HuH-7 (cell line): ENCODE measurements at regions not wholly inside any gene's neighbourhood (a gene's known extent, or its start where the extent isn't known, plus 50 kb on each side); places are given as distances from the start of the nearest gene placed in this dataset.
A peak's percentile ranks its signal among the peaks of the same experiment; 100 is the strongest.

ENCODE experiments used
- DNase-seq: peaks from one replicate; pipeline ENCODE4 v3.0.0; 2011; ENCODE audit warnings: low spot score

DNA sequence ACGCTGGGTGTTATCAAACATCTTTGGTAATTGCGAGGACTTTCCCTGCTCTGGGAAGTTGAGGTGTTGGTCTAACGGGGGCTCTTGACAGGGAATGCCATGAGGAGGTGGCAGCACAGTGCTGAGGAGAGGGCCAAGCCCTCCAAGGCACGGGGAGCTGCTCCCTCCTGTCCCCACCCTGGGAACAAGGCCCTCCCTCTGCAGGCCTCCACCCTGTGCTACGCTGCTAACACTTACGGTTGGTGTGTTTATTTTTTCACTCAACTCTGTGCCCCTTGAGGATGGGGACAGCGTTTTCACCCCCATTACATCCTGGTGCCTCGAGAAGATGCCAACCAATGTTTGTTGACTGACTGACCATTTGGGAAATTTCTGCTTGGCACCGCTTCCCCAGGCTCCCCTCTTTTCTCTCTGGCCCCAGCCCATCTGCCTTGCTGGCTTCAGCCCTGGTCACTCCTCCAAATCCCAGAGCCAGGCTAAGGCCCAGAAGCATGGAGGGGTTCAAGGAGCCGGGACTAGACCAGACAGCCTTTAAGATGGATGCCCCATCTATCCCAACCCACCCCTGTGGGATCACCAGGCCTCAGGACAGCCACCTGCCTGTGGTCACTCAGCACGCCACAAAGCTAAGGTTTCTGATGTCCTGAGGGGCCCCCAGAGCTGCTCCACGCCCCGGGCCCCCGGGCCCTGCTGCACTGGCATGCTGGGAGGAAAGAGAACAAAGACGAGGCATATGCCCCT lies 125.7 kb downstream of the BARX1 start:
- DNase-seq: no peak

DNA sequence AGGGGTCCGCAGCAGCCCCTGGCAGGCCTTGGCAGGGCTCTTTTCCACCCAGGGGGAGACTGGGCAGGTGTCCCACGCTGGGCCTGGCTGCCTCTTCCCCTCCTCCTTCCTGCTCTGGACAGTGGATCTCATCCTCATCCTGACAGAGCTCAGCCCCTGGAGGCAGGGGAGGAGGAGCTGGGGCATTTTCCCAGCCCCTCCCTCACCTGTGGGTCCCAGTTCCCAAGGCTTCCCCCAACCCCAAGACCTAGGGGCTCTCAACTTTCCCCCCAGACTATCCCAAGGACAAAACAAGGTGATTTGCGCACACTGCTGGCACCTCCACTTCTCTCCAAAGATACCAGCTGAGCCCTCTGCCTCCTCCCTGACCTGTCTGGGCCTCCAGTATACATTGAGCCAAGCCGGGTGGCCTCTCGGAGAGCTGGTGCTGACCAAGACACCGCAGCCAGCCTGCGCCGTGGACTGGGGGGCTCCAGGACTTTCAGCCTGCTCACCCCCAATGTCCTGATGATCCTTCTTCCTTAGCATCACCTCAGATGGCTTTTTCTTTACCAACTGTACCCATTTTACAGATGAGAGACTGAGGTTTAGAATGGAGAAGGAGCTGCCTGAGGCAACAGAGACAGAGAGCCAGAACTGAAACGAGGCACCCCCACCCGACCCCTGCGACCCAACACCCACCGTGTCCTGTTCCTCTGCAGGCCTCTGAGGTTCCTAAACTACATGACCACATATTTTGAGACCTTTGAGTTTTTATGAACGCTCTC lies 126.6 kb downstream of the BARX1 start:
- no peak for DNase-seq

DNA sequence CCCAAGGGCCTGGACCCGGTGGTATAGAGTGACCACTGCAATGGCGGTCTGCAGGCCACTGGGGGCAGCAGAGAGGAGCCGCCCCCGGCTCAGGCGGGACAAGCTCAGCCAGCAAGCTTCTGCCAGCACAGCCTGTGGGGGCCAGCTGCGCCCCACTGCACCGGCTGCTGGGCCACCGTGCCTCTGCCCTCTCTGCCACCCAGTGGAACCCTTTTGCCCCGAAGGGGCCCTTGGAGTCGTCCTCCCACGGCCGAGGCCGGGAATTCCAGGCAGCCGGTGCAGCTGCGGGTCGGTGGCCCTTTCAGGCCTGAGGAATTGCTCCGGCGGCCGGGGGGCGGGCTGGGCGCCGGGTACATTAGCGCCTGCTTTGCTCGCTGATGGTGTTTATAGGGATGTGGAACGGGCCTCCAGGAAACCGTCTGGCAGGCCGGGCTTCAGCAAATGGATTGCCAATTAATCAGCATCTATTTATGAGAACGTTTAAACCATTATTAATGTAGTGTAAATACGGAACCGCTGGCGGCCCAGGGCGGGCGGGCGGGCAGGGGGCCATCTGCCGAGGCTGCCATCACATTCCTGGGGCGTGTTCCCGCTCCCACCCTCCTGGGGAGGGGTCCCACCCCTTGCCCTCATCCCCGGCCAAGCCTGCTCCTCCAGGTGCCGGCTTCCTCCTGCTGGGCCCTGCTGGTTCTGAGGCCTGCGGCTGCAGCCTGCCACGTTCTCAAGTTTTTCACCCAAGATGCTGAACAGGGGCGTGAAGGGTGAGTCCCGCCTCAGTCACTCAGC lies 127.4 kb downstream of the BARX1 start:
- DNase-seq: peak; percentile 94

DNA sequence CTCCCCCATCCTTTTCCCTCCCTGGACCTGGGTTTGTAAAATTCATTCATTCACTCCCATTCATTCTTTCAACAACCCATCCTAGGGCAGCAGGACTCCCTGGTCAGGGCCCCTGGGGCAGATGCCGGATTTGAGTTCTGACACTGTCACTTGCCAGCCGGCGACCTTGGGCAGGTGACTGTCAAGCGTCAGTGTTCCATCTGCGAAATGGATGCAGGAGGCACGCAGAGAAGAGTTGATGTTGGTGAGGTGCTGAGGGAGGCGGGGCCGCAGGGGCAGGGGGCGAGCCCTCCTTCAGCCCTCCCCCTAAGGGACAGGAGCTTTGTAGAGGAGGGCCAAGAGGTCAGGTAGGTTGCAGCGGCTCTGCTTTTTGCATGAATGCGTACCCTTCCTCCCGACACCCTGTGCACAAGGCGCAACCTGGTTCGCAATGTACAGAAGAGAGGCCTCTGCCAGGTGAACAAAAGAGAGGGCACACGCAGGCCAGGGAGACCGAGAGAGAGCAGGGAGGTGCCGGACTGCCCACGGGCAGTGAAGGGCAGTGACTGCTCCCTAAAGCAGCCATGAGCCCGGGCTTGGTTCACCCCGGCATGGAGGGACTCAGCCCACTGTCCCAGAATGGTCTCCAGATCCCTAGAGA lies 128.1 kb downstream of the BARX1 start:
- no peak for DNase-seq

DNA sequence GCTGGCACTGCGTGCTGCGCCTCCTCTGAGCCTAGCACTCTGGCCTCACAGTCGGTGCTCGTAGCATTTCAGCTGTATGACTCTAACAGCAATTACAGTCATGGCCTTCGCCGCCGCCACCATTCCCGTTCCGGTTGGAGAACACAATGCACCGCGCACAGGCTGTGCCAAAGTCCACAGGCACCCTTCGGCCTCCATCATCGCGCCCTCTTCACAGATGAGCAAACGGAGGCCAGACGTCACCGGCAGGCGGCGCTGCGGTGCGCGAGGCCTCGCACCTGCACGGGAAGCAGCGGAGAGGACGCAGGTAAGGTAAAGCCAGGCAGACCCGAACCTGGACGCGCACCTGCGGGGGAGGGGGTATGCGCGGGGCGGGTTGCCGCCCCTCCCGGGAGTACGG lies 128.9 kb downstream of the BARX1 start:
- DNase-seq: no peak

DNA sequence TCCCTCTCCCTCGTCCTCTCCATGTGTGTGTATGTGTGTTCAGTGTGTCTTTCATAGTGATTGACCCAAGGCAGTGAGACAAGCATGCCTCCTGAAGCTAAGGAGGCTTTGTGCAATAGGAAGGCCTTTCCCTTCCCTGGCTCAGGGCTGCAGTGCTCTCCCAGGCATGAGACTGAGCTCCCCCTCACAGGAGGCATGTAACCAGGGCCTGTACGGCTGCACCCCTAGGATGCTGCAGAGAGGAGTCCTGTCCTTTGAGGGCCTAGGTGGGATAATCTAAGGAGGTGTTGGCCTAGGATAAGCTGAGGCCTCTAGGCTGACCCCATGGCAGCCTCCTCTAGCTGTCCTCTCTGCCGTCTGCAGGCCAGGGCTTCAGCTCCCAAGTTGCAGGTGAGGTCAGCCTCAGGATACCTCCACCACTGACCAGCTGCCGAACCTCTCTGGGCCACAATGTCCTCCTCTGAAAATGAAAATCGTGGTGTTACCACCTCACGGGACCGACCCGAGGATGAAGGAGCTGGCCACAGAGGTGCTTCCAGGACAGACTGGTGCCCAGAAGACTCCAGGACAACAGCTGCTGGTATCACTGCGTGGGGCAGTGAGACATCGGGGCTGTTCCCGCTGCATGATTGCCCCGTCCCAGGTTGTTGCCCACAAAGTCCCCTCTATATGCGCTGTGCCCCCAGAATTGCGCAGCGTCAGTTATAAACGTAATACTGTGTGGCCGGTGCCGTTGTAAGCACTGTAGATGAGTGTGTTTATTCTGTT lies 129.6 kb downstream of the BARX1 start:
- DNase-seq: no peak

DNA sequence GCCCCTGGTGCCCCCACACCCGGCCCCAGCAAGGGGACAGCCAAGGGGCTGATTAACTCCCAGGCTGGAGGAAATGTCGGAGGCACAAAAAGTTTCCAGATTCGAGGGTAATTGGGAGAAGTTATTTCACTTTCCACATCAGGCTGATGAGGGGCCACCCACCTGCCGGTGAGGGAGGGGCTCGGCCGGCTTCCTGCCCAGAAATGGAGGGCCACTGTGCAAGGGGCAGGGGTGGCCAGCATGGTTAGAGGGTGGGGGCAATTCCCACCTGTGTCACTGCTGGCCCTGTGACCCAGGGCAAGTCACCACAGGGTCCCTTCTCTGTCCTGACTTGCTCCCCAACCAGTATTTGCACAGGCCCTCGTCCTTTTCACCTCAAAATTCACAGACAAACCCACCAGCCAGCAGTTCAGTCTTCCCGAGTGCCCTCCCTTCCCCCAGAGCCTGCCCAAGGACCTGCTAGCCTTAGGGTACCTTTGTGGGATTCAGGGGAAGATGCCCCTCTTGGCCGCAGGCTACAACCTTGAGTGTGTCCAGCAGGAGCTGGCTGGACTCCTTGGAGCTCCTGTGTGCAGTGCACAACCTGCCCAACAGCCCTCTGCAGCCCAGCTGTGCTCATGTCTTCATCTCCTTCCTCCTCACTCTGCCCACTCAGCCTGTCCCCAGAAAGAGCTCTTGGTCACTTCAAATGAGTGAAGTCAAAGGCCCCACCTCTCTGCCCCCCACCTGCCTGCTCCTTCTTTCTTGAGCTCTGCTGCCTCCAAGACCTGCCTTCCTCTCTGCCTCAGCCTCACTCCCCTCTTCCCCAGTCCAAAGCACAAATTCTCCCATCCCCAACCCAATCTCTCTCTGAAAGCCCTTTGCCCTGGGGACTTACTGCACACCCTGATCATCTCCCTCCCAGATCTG lies 130.5 kb downstream of the BARX1 start:
- no peak for DNase-seq

DNA sequence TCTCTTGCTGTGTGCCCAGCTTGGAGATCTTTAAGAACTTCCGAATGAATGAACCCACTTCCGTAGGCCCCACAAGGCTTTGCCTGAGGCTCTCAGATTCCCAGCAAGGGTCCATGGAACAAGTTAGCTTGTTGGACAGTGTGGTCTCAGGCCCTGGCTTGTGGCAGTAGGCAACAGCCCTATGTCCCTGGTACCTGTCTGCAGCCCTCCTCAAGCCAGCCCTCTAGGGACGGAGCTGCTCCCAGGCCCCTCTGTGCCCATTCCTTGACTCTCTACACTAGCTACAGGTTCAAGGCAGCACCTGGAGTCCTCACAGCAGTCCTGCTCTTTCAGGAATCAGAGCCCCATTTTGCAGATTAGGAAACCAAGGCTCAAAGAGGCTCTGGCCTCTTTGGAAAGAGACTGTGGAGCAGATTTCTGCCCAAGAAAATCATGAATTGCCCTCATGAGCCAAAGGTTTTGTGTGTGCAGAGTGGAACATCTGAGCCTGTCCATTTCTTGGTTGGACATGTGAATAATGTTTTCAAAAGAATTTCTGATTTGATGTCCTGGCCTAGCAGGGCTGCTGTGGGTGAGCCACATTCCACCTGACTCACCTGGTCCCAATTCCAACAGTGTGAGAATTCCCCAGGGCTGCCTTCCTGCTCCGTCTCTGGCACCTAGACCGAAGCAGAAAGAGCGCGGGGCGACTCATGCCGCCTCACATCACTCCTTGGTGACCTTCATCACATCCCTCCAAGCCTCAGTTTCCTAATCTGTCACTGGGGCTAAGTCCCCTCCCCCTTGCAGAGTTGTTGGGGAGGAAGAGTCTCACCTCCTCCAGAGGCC lies 131.7 kb downstream of the BARX1 start:
- DNase-seq: no peak

DNA sequence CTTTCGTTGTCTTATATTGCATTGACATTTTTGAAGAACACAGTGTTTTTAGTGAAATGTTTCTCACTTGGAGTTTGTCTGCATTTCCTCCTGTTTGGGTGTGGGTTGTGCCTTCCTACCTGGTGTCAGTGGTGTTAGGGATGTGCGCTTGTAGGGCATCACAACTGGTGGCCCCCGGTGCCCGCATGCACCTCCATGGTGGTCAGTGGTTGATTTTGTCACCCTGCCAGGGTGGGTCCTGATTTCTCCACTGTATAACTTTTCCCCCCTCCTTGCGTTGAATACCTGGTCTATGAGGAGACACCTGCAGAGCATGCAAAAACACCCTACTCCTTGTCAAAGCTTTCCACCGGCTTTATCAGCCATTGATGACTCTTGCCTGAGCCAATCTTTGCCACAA lies 132.9 kb downstream of the BARX1 start:
- DNase-seq: no peak

DNA sequence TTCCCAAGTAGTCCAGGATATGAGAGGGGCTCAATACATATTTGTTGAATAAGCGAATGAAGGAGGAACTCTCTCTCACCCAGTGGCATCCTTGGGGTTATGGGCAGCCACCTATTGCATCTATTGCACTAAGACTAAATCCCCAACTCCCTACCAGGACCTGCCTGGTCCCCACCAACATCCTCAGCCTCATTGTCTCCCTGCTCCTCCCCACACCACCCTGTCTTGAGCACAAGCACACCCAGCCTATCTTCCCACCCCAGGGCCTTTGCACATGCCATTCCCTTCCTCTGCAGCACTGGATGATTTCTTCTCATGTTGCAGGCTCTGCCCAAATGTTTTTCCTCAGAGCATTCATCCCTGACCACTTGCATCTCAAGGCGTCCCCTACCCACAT lies 133.8 kb downstream of the BARX1 start:
- no peak for DNase-seq

DNA sequence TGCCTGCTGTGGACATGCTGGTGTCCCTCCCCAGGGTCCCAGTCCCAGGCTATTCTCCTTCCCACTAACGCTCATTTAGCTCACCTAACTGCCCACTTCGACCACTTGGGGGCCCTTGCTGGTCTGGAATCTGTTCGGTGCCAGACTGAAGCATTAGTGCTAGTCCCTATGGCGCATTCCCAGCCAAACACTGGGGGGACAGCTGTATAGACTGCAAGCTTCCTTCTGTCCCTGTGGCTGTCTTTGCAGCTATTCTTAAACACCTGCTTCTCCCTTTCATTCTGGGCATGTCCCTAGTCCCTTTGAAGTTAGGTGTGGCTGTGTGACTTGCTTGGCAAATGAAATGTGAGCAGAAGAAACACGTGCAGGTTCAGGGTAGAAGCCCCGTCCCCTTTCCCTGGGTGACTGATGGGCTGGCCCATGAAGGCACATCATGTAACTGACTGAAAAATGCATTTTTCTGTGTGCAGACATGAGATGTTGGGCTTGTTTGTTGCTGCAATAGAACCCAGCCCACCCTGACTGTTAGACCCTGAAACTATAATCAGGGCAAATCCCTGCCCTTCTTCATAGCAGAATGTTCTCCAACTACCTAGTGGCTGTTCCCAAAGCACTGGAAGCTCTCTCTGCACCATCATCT lies 134.4 kb downstream of the BARX1 start:
- DNase-seq: peak; percentile 56

DNA sequence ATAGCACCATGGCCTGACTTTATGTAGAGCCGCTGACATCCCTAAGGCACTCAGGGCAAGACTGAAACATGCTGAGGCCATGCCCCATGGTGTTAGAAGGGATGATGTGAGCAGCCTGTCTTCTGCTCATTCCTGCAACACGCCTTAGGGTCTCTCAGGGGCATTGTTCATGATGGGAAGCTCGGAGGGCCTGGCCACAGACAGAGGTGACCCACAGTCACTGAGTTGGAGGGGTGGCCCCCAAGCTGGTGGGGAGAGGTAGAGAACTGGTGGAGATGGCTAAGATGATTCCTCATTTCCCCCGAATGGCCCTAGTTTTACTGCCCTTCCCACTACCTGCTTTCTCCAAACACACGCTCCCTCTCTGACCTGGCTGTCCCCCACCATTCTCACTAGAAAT lies 135.2 kb downstream of the BARX1 start:
- no peak for DNase-seq

DNA sequence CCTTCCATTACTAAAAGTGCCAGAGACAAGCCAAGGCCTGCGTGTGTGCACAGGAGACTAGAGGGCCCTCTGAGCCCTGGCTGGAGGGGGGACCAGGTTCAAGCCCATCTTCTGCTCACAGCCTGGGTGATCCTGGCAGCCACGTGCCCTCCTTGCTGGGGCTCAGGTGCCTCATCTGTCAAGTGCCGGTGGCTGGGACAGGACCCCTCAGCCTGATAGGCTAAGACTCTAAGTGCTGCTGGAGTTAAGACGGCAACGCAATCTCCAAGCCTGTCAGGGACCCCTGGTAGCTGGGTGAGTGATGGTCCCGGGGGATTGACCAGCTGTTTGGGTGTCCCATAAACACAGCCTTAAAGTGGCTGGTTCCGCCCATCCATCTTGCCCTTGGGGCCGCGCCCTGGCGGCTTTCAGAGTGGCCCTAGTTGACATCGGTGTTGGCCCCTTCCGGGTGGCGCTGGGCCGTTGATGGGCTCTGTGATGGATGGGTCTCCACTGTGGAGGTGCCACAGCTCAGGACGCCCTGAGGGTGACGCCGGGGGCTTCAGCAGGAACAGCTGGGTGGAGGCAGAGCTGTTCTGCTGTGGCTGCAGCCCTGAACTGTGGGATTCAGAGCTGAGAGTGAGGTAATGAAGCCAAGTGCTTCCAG lies 136.2 kb downstream of the BARX1 start:
- no peak for DNase-seq

DNA sequence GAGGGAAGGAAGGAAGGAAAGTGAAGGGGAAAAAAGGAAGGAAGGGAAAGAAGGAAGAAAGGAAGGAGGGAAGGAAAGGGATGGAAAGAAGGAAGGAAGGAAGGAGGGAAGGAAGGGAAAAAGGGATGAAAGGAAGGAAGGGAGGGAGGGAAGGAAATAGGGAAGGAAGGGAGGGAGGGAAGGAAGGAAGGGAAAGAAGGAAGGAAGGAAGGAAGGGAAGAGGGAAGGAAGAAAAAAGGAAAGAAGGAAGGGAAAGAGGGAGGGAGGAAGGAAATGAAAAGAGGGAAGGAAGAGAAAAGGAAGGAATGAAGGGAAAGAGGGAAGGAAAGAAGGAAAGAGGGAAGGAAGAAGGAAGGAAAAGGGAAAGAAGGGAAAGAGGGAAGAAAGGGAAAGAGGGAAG lies 136.9 kb downstream of the BARX1 start:
- no peak for DNase-seq

DNA sequence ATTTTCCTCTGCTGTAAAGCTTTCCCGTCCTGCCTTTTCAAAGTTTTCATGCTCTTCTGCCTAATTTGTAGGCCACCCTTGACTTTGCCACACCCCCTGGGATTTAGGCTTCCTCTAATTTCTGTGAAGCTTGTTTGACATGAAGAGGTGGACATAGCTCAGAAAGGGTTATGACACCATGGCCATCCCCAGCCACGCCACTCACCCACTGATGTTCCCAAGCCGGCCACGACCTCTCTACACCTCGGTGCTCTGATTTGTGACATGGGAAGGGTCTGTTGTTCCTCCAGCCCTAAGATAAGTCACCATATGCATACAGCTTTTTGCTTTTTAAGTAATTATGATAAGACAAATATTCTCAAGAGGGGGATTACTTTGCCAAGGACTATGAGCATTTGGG lies 139.5 kb downstream of the BARX1 start:
- DNase-seq: no peak

DNA sequence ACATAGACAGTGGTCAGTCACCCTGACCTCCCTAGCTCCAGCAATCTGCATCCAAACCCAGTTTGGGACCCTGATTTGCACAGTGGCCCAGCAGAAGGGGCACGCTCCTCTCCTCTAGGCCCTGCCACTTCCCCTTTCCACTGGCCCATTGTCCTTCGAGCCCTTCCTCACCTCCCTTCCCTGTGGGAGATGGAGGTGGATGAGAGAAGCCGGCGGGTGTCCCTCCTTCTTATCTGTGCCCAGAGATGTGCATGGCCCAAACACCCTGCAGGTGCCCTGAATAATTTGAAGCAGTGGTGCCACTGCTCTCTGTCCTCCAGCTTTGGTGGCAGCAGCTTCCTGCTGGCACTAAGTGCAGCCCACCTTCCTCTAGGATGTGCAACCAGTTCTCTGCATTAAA lies 140.0 kb downstream of the BARX1 start:
- no peak for DNase-seq

DNA sequence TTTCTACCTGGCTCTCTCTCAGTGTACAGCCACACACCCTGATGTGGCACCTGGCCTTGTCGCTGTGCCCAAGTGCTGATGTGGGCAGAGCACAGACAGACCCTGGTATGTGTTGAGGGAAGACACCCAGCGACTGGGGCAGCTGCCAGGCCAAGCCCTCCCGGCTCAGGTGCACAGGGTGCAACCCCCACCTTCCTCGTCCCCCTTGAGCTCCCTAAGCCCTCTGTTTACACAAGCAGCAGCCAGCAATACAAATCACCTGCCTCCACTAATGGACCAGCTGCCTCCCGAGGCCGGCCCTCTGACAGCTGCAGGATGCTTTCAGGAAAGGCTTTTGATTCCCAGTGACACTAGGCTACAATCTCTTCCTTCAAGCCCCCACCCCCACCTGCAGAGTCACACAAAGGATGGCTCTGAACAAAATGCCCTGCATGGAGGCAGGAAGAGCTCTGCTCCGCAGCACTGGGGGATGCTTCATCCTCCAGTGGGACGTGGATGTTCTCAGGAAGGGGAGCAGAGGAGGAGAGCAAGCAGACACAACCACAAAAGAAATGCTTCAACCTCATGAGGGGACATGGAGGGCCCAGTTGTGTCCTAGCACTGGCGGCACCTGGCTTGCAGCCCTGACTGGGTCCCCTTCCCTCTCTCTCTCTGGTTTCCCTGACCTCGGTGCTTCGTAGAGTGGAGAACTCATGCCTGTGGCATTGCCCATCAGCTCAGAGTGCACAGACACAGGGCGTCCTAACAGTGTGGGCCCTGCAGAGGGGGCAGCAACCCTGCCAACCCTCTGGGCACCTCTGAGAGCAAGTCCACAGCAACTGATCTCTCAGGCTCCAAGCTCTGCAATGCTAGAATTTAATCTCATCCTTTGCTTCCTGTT lies 140.8 kb downstream of the BARX1 start:
- no peak for DNase-seq
